SK-N-DZ (cell line): ENCODE measurements at regions not wholly inside any gene's neighbourhood (a gene's known extent, or its start where the extent isn't known, plus 50 kb on each side); places are given as distances from the start of the nearest gene placed in this dataset.

Experiments used
- small RNA-seq, 2 experiments: library from RNA; depleted of rRNA; stranded (forward); fragments of <200 nt; gene quantifications; one replicate each; pipeline ENCODE3, GENCODE V24; 2014

Small RNAs in the stretch of these regions (small RNA-seq; reads per million reads assigned to genes)
- gene RF00017 = 0 reads per million in 2 experiments
